Neural cell (in vitro differentiated cells): ENCODE measurements at regions not wholly inside any gene's neighbourhood (a gene's known extent, or its start where the extent isn't known, plus 50 kb on each side); places are given as distances from the start of the nearest gene placed in this dataset.

ENCODE experiments used
- H2AFZ ChIP-seq: fragments of 200-600, 300-800 bp; sonication (generic), shearing (Covaris generic); 2 replicates; pipeline ENCODE4 v1.6.0; 2014; ENCODE audit warnings: low read depth, mild to moderate bottlenecking, antibody characterized with exemption, low read length, moderate library complexity
- H3F3A ChIP-seq: fragments of 200-600 bp; shearing (Covaris generic); 2 replicates; pipeline ENCODE4 v1.6.1; 2016; ENCODE audit warnings: mild to moderate bottlenecking, moderate library complexity, mixed read lengths, antibody characterized with exemption, low read length; ENCODE audit not compliant: insufficient read depth, poor library complexity, severe bottlenecking
- H3K27ac ChIP-seq: fragments of 200-600, 300-800 bp; sonication (generic), shearing (Covaris generic); 2 replicates; pipeline ENCODE4 v1.5.1; 2014; ENCODE audit warnings: mild to moderate bottlenecking, low read length, moderate library complexity
- H3K27me3 ChIP-seq: fragments of 300-800, 200-600 bp; sonication (generic), shearing (Covaris generic); 2 replicates; pipeline ENCODE4 v1.6.0; 2014; ENCODE audit warnings: mild to moderate bottlenecking, low read depth, low read length, moderate library complexity; ENCODE audit not compliant: insufficient read depth
- H3K36me3 ChIP-seq: fragments of 300-800, 200-600 bp; sonication (generic), shearing (Covaris generic); 2 replicates; pipeline ENCODE4 v1.5.1; 2014; ENCODE audit warnings: mild to moderate bottlenecking, antibody characterized with exemption, low read length, moderate library complexity; ENCODE audit not compliant: insufficient read depth
- H3K4me2 ChIP-seq: fragments of 300-800, 200-600 bp; sonication (generic), shearing (Covaris generic); 2 replicates; pipeline ENCODE4 v1.6.0; 2014; ENCODE audit warnings: mild to moderate bottlenecking, low read length
- H3K4me3 ChIP-seq: fragments of 300-800, 200-600 bp; sonication (generic), shearing (Covaris generic); 2 replicates; pipeline ENCODE4 v1.5.1; 2014; ENCODE audit warnings: mild to moderate bottlenecking, low read length, moderate library complexity
- H3K79me2 ChIP-seq: fragments of 200-600 bp; shearing (Covaris generic); replicated peaks from 2 replicates; pipeline ENCODE4 v1.6.0; 2014; ENCODE audit warnings: mild to moderate bottlenecking, low read length, moderate library complexity; ENCODE audit not compliant: insufficient read depth
- H3K9ac ChIP-seq: fragments of 300-800, 200-600 bp; sonication (generic), shearing (Covaris generic); 2 replicates; pipeline ENCODE4 v1.6.1; 2016; ENCODE audit warnings: mild to moderate bottlenecking, low read length, mixed read lengths
- H3K9me2 ChIP-seq: fragments of 200-600 bp; shearing (Covaris generic); 2 replicates; pipeline ENCODE4 v1.6.1; 2016; ENCODE audit warnings: mild to moderate bottlenecking, low read length, mixed read lengths; ENCODE audit not compliant: insufficient read depth
- H3K9me3 ChIP-seq: fragments of 200-600, 300-800 bp; sonication (generic), shearing (Covaris generic); 2 replicates; pipeline ENCODE4 v1.6.1; 2016; ENCODE audit warnings: mild to moderate bottlenecking, mixed run types, low read length, moderate library complexity, mixed read lengths
- H4K20me1 ChIP-seq: fragments of 200-600 bp; shearing (Covaris generic); 2 replicates; pipeline ENCODE4 v1.6.1; 2016; ENCODE audit warnings: mild to moderate bottlenecking, mixed run types; ENCODE audit not compliant: insufficient read depth
- EP300 ChIP-seq: fragments of 450-650 bp; conservative IDR thresholded peaks from 2 replicates; pipeline ENCODE4 v1.6.1; 2014; ENCODE audit warnings: antibody characterized with exemption, mild to moderate bottlenecking, moderate library complexity; ENCODE audit not compliant: poor library complexity, severe bottlenecking
- EZH2 ChIP-seq: fragments of 200-600, 300-800 bp; shearing (Covaris generic), sonication (generic); IDR thresholded peaks from 2 replicates; pipeline ENCODE4 v1.6.1; 2014; ENCODE audit warnings: antibody characterized with exemption, low read length, borderline replicate concordance, mild to moderate bottlenecking; ENCODE audit not compliant: insufficient read depth, poor library complexity, severe bottlenecking
- MXI1 ChIP-seq: fragments of 450-650 bp; conservative IDR thresholded peaks from 2 replicates; pipeline ENCODE4 v1.6.1; 2014; ENCODE audit warnings: antibody characterized with exemption, mild to moderate bottlenecking; ENCODE audit not compliant: poor library complexity, severe bottlenecking
- POLR2AphosphoS5 ChIP-seq: IDR thresholded peaks from 2 replicates; pipeline ENCODE4 v1.6.1; 2012
- RAD21 ChIP-seq: fragments of 450-650 bp; conservative IDR thresholded peaks from 2 replicates; pipeline ENCODE4 v1.6.1; 2014; ENCODE audit warnings: antibody characterized with exemption, mild to moderate bottlenecking, moderate library complexity
- REST ChIP-seq: IDR thresholded peaks from 2 replicates; pipeline ENCODE4 v1.6.1; 2012; ENCODE audit warnings: borderline replicate concordance
- SMC3 ChIP-seq: fragments of 450-650 bp; conservative IDR thresholded peaks from 2 replicates; pipeline ENCODE4 v1.6.1; 2014; ENCODE audit warnings: antibody characterized with exemption, mild to moderate bottlenecking, moderate library complexity; ENCODE audit not compliant: poor library complexity
- TAF1 ChIP-seq: IDR thresholded peaks from 2 replicates; pipeline ENCODE4 v1.6.1; 2012; ENCODE audit warnings: low read depth
- TF ChIP-seq, protein P1 (sequence below): fragments of 450-650 bp; IDR thresholded peaks from 2 replicates; pipeline ENCODE4 v1.5.1; 2014; ENCODE audit warnings: antibody characterized with exemption, mild to moderate bottlenecking, moderate library complexity; ENCODE audit not compliant: poor library complexity, severe bottlenecking

GRCh38 chr10:111677759-111678158 lies 505.8 kb downstream of the GPAM start:
- Histone ChIP-seq H3K4me3 (no peak overlapping the region), H3K27ac (no peak overlapping the region), H3K9ac (no peak overlapping the region), H3K27me3 (no peaks in the 10 kb centered on the region), H3K9me3 (no peaks in the 10 kb centered on the region), H3K4me2 (no peak overlapping the region), H3K9me2 (no peaks in the 10 kb centered on the region), H3K36me3 (no peaks in the 10 kb centered on the region), H2AFZ (no peak overlapping the region), H3F3A (no peaks in the 10 kb centered on the region), H4K20me1 (no peaks in the 10 kb centered on the region), H3K79me2 (no peaks in the 10 kb centered on the region)
- TF ChIP-seq SMC3: no peak
- TF ChIP-seq EZH2: no peak
- no peak for TF ChIP-seq EP300
- no peak for TF ChIP-seq RAD21
- TF ChIP-seq POLR2AphosphoS5: no peak
- TF ChIP-seq TAF1: no peak
- TF ChIP-seq MXI1: no peak
- no peak for TF ChIP-seq REST
- TF ChIP-seq, protein P1, sequence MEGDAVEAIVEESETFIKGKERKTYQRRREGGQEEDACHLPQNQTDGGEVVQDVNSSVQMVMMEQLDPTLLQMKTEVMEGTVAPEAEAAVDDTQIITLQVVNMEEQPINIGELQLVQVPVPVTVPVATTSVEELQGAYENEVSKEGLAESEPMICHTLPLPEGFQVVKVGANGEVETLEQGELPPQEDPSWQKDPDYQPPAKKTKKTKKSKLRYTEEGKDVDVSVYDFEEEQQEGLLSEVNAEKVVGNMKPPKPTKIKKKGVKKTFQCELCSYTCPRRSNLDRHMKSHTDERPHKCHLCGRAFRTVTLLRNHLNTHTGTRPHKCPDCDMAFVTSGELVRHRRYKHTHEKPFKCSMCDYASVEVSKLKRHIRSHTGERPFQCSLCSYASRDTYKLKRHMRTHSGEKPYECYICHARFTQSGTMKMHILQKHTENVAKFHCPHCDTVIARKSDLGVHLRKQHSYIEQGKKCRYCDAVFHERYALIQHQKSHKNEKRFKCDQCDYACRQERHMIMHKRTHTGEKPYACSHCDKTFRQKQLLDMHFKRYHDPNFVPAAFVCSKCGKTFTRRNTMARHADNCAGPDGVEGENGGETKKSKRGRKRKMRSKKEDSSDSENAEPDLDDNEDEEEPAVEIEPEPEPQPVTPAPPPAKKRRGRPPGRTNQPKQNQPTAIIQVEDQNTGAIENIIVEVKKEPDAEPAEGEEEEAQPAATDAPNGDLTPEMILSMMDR: no peak

GRCh38 chr10:111686796-111687195 lies 496.8 kb downstream of the GPAM start:
- Histone ChIP-seq H3K9ac (no peak overlapping the region), H3K9me3 (no peaks in the 10 kb centered on the region), H3K27me3 (no peaks in the 10 kb centered on the region), H3K4me3 (no peak overlapping the region), H3K36me3 (no peaks in the 10 kb centered on the region), H2AFZ (no peak overlapping the region), H3K4me2 (no peak overlapping the region), H3K9me2 (no peaks in the 10 kb centered on the region), H4K20me1 (no peaks in the 10 kb centered on the region), H3K79me2 (no peaks in the 10 kb centered on the region), H3F3A (no peaks in the 10 kb centered on the region), H3K27ac (no peak overlapping the region)
- no peak for TF ChIP-seq REST
- TF ChIP-seq TAF1: no peak
- TF ChIP-seq EZH2: no peak
- no peak for TF ChIP-seq POLR2AphosphoS5
- no peak for TF ChIP-seq SMC3
- no peak for TF ChIP-seq MXI1
- TF ChIP-seq, protein P1: no peak
- no peak for TF ChIP-seq EP300
